HG03175 (cell line): ENCODE measurements at regions not wholly inside any gene's neighbourhood (a gene's known extent, or its start where the extent isn't known, plus 50 kb on each side); places are given as distances from the start of the nearest gene placed in this dataset.
"Not testable (repeated sequence)": the region's sequence is repeated elsewhere in the genome, so short reads cannot be mapped to it uniquely, and the experiment has no call there.

ENCODE experiments used
- ATAC-seq: cut with Tn5 transposase; IDR thresholded peaks from one replicate; pipeline ENCODE4 v1.9.1; 2021; ENCODE audit warnings: mild to moderate bottlenecking, moderate library complexity; ENCODE audit not compliant: unreplicated experiment

GRCh38 chrX:40943093-40943641, 142.1 kb upstream of the USP9X start:
- no peak for ATAC-seq

DNA sequence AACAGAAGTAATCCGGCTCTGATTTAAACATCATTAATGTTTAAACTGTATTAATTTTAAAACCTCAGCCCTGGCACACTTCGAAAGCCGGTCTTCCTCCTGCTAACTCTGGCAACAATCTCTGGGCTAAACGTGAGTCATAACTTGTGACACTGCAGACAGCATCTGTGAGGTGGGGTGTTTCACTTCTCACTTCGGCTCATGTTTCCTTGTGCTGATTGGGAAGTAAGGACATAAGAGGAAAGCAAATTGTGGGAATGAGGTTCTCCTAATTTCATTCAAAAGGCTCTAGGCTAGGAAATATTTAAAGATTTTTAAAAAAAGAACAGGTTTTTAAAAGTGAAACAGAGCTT, 139.9 kb upstream of the USP9X start:
- peak; percentile 58 for ATAC-seq

- no peak for ATAC-seq
Measured at GRCh38 chrX:40947276-40947675, 138.0 kb upstream of the USP9X start.

GRCh38 chrX:40949071-40949470, 136.2 kb upstream of the USP9X start:
- no peak for ATAC-seq

- ATAC-seq = no peak
Measured at GRCh38 chrX:40950546-40950945, 134.7 kb upstream of the USP9X start.

- not testable (repeated sequence) for ATAC-seq
Measured at GRCh38 chrX:40951407-40951806, 133.8 kb upstream of the USP9X start.

DNA sequence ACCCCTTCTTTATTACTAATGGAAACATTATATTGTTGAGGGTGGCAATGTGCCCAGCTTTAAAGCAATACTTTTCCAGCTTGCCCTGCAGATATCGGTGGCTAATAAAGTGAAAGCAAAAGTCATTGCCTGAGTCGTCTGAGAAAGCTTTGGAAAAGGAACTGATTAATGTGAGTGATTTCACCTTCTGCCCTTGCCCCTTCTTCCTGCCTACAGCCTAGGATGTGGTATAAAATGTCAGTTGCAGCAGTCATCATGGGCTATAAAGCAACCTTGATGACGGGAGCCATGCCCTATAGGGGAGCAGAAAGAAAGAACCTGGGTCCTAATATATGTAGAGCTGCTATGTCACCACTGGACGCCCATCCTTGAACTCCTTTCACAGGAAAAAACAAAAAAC, 132.4 kb upstream of the USP9X start:
- ATAC-seq = no peak

- ATAC-seq = no peak
Measured at GRCh38 chrX:40953369-40953768, 131.9 kb upstream of the USP9X start.

GRCh38 chrX:40960041-40960440, 125.2 kb upstream of the USP9X start:
- ATAC-seq = no peak

DNA sequence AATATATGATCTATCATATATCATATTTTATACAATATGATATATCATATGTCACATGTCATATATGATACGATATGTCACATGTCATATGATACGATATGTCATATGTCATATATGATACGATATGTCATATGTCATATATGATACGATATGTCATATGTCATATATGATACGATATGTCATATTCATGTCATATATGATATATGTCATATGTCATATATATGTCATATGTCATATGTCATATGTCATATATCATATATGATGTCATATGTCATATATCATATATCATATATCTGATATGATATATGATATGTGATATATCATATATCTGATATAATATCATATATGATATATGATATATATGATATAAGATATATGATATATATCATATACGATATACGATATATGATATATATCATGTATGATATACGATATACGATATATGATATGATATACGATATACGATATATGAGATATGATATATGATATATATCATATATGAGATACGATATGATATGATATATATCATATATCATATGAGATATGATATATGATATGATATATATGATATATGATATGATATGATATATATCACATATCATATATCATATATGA, 122.3 kb upstream of the USP9X start:
- no peak for ATAC-seq

GRCh38 chrX:40964008-40964407, 121.2 kb upstream of the USP9X start:
- ATAC-seq = no peak

- ATAC-seq = no peak
Measured at GRCh38 chrX:40964633-40965586, 120.3 kb upstream of the USP9X start.

GRCh38 chrX:40966213-40966820, 118.9 kb upstream of the USP9X start:
- no peak for ATAC-seq

- ATAC-seq = no peak
Measured at GRCh38 chrX:40968180-40968579, 117.1 kb upstream of the USP9X start.

GRCh38 chrX:40971736-40972135, 113.5 kb upstream of the USP9X start:
- ATAC-seq = no peak

- no peak for ATAC-seq
Measured at GRCh38 chrX:40973619-40974018, 111.6 kb upstream of the USP9X start.

DNA sequence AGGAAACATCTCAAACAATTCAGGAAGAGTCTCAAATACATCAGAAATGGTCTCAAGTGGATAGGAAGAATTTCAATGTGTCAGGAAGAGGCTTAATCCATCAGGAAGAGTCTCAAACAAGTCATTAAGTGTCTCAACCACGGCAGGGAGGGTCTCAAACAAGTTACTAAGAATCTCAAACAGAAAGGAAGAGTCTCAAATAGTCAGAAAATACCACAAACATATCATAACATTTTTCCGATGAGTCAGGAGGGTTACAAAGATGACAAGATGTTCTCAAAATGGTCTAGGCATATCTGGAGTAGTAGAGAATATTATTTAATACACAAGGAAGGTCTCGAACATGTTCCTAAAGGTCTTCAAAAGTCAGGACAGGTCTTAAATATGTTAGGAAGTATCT, 109.3 kb upstream of the USP9X start:
- ATAC-seq = no peak

- no peak for ATAC-seq
Measured at GRCh38 chrX:40976981-40977380, 108.3 kb upstream of the USP9X start.

GRCh38 chrX:40984962-40985361, 100.3 kb upstream of the USP9X start:
- no peak for ATAC-seq

DNA sequence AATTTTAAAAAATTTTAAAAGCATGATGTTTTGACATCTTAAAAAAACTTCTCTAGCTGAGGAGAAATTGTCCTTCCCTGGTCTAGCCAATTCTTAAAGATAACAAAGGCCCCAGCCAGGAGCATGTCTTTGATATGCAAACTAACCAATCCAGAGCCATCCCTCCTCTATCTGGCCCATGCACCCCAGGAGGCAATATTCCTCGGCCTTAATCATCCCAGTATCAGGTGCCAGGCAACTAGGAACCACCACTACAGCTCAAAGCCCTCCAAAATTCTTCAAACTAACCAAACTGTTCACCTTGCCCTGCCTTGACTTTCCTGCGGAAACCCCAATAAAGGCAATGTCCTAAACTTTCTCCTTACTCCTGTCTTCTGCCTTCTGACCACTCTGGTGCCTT, 97.8 kb upstream of the USP9X start:
- no peak for ATAC-seq

- no peak for ATAC-seq
Measured at GRCh38 chrX:40988100-40988499, 97.1 kb upstream of the USP9X start.

- not testable (repeated sequence) for ATAC-seq
Measured at GRCh38 chrX:40993395-40993794, 91.8 kb upstream of the USP9X start.
